ENCODE measurements at regions not wholly inside any gene's neighbourhood (a gene's known extent, or its start where the extent isn't known, plus 50 kb on each side); places are given as distances from the start of the nearest gene placed in this dataset.

DNA sequence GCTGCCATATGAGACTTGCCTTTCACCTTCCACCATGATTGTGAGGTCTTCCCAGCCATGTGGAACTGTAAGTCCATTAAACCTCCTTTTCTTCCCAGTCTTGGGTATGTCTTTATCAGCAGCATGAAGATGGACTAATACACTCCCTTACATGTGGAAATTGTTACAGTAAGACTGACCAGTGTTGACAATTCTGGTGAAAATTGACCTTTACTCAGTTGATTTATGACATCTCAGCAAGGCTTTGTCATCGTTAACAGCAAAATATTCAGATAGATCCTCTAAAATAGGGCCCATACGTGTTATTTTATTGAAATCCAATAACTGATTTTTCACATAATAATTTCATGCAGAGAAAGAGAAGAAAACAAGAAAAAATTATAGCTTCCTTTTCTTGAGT lies 377.9 kb upstream of the SEMA3C start:
- ChIA-PET POLR2A (no interaction called here), CTCF (interaction anchor here (1.2 kb wide), 1 partner anchor 173 kb away, joined by 3 read pairs; no protein-coding TSS in a partner anchor)
- no peaks in the 10 kb centered on the region for H3K27me3 Mint-ChIP-seq (ENCODE audit: low read depth)
- peaks cover 6% of the 10 kb centered on the region; the same call in 1 of the 2 replicates for H3K9me3 Mint-ChIP-seq
- H3K4me1 Mint-ChIP-seq, result peaks cover 12% of the 10 kb centered on the region
- ATAC-seq (no peak), DNase-seq (ENCODE audit: low spot score) (no peak)
- no peaks in the 10 kb centered on the region for H3K36me3 Mint-ChIP-seq
- H3K4me3 Mint-ChIP-seq, result no peak overlapping the region
- TF ChIP-seq SMAD3 (CRISPR knock-in tag; IDR thresholded peaks at IDR 0.05; ENCODE audit: borderline replicate concordance), result no peak
- no peak for TF ChIP-seq FOXP1 (CRISPR knock-in tag; IDR thresholded peaks at IDR 0.05; ENCODE audit: borderline replicate concordance)
- TF ChIP-seq, protein P1, sequence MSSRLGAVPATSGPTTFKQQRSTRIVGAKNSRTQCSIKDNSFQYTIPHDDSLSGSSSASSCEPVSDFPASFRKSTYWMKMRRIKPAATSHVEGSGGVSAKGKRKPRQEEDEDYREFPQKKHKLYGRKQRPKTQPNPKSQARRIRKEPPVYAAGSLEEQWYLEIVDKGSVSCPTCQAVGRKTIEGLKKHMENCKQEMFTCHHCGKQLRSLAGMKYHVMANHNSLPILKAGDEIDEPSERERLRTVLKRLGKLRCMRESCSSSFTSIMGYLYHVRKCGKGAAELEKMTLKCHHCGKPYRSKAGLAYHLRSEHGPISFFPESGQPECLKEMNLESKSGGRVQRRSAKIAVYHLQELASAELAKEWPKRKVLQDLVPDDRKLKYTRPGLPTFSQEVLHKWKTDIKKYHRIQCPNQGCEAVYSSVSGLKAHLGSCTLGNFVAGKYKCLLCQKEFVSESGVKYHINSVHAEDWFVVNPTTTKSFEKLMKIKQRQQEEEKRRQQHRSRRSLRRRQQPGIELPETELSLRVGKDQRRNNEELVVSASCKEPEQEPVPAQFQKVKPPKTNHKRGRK (CRISPR knock-in tag; IDR thresholded peaks at IDR 0.05; ENCODE audit: borderline replicate concordance), result no peak
- no peak for TF ChIP-seq MYBL2 (CRISPR knock-in tag; IDR thresholded peaks at IDR 0.05)
- no peak for TF ChIP-seq ATF1 (CRISPR knock-in tag; IDR thresholded peaks at IDR 0.05)
- no peak for TF ChIP-seq E2F1 (CRISPR knock-in tag; IDR thresholded peaks at IDR 0.05)
- no peak overlapping the region for H3K27ac Mint-ChIP-seq

GRCh38 chr7:81294897-81295515 lies 376.2 kb upstream of the SEMA3C start:
- Mint-ChIP-seq H3K4me3 (no peak overlapping the region), H3K27me3 (ENCODE audit: low read depth) (no peaks in the 10 kb centered on the region), H3K4me1 (peaks cover 5% of the 10 kb centered on the region), H3K9me3 (peaks cover 6% of the 10 kb centered on the region; the same call in 1 of the 2 replicates), H3K36me3 (no peaks in the 10 kb centered on the region), H3K27ac (no peak overlapping the region)
- no peak for ATAC-seq
- ChIA-PET CTCF (interaction anchor here (1.4 kb wide), 1 partner anchor 175 kb away, joined by 4 read pairs; no protein-coding TSS in a partner anchor), POLR2A (no interaction called here)
- DNase-seq (ENCODE audit: low spot score), result no peak
- TF ChIP-seq CREM (CRISPR knock-in tag; IDR thresholded peaks at IDR 0.05) (no peak), ZNF121 (CRISPR knock-in tag; IDR thresholded peaks at IDR 0.05) (no peak), PRRX2 (CRISPR knock-in tag; IDR thresholded peaks at IDR 0.05) (no peak), GABPB1 (CRISPR knock-in tag; IDR thresholded peaks at IDR 0.05) (no peak), ZNF532 (CRISPR knock-in tag; IDR thresholded peaks at IDR 0.05; ENCODE audit: borderline replicate concordance) (no peak), JUN (CRISPR knock-in tag; IDR thresholded peaks at IDR 0.05) (no peak), ZNF138 (CRISPR knock-in tag; conservative IDR thresholded peaks at IDR 0.05) (no peak), NR3C1 (CRISPR knock-in tag; conservative IDR thresholded peaks at IDR 0.05; ENCODE audit: low read depth) (no peak), FOXP1 (CRISPR knock-in tag; IDR thresholded peaks at IDR 0.05; ENCODE audit: borderline replicate concordance) (no peak), JAZF1 (CRISPR knock-in tag; IDR thresholded peaks at IDR 0.05) (no peak), ATF6 (CRISPR knock-in tag; IDR thresholded peaks at IDR 0.05) (no peak)
- TF ChIP-seq, protein P1 (CRISPR knock-in tag; IDR thresholded peaks at IDR 0.05; ENCODE audit: borderline replicate concordance), result no peak
- TF ChIP-seq, protein P2, sequence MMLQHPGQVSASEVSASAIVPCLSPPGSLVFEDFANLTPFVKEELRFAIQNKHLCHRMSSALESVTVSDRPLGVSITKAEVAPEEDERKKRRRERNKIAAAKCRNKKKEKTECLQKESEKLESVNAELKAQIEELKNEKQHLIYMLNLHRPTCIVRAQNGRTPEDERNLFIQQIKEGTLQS (CRISPR knock-in tag; conservative IDR thresholded peaks at IDR 0.05), result no peak
- TF ChIP-seq, protein P3, sequence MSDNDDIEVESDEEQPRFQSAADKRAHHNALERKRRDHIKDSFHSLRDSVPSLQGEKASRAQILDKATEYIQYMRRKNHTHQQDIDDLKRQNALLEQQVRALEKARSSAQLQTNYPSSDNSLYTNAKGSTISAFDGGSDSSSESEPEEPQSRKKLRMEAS (CRISPR knock-in tag; IDR thresholded peaks at IDR 0.05), result no peak
- TF ChIP-seq, protein P4, sequence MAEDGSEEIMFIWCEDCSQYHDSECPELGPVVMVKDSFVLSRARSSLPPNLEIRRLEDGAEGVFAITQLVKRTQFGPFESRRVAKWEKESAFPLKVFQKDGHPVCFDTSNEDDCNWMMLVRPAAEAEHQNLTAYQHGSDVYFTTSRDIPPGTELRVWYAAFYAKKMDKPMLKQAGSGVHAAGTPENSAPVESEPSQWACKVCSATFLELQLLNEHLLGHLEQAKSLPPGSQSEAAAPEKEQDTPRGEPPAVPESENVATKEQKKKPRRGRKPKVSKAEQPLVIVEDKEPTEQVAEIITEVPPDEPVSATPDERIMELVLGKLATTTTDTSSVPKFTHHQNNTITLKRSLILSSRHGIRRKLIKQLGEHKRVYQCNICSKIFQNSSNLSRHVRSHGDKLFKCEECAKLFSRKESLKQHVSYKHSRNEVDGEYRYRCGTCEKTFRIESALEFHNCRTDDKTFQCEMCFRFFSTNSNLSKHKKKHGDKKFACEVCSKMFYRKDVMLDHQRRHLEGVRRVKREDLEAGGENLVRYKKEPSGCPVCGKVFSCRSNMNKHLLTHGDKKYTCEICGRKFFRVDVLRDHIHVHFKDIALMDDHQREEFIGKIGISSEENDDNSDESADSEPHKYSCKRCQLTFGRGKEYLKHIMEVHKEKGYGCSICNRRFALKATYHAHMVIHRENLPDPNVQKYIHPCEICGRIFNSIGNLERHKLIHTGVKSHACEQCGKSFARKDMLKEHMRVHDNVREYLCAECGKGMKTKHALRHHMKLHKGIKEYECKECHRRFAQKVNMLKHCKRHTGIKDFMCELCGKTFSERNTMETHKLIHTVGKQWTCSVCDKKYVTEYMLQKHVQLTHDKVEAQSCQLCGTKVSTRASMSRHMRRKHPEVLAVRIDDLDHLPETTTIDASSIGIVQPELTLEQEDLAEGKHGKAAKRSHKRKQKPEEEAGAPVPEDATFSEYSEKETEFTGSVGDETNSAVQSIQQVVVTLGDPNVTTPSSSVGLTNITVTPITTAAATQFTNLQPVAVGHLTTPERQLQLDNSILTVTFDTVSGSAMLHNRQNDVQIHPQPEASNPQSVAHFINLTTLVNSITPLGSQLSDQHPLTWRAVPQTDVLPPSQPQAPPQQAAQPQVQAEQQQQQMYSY (CRISPR knock-in tag; IDR thresholded peaks at IDR 0.05), result no peak
